ENCODE measurements at regions not wholly inside any gene's neighbourhood (a gene's known extent, or its start where the extent isn't known, plus 50 kb on each side); places are given as distances from the start of the nearest gene placed in this dataset.

- intact Hi-C loops (cut with micrococcal nuclease): no loop called here
- peaks cover 9% of the 10 kb centered on the region; the same call in 1 of the 2 replicates for H3K9me3 ChIP-seq (ENCODE audit: low read length)
- no peak overlapping the region for H2AFZ ChIP-seq (ENCODE audit: low read length)
- H3K27ac ChIP-seq (ENCODE audit: low read length): no peak overlapping the region
- DNase-seq (no peak), ATAC-seq (no peak)
- no peaks in the 10 kb centered on the region for H4K20me1 ChIP-seq (ENCODE audit: low read length)
- POLR2A ChIA-PET (ENCODE audit: unreplicated experiment): no interaction called here
- H3F3A ChIP-seq (ENCODE audit: low read length, unreplicated experiment): no peaks in the 10 kb centered on the region
- H3K4me2 ChIP-seq (ENCODE audit: low read length): no peak overlapping the region
- no peaks in the 10 kb centered on the region for H3K27me3 ChIP-seq (ENCODE audit: low read length)
- H3K79me2 ChIP-seq (ENCODE audit: low read length): no peaks in the 10 kb centered on the region
- BruUV-seq (replicated peaks): no TSS peak
- no peaks in the 10 kb centered on the region for H3K4me1 ChIP-seq (ENCODE audit: insufficient read depth, low read length)
- H3K9me2 ChIP-seq (replicated peaks; ENCODE audit: low read length): no peaks in the 10 kb centered on the region
- H3K36me3 ChIP-seq (ENCODE audit: low read depth, low read length): no peaks in the 10 kb centered on the region
- CTCF ChIA-PET: no interaction called here
- H3K4me3 ChIP-seq (ENCODE audit: low read length): no peak overlapping the region
- TF ChIP-seq CTCF (conservative IDR thresholded peaks at IDR 0.05; ENCODE audit: low read depth, low read length) (no peak), EZH2 (IDR thresholded peaks at IDR 0.05; ENCODE audit: low read length, unreplicated experiment) (no peak), EZH2phosphoT487 (IDR thresholded peaks at IDR 0.05; ENCODE audit: borderline replicate concordance, low read length) (no peak)
- no peak overlapping the region for H3K9ac ChIP-seq (ENCODE audit: low read length)
These were observed 522.8 kb upstream of the RAB6C start for GRCh38 chr2:129456691-129457090.

- H4K20me1 ChIP-seq (ENCODE audit: low read length): no peaks in the 10 kb centered on the region
- H2AFZ ChIP-seq (ENCODE audit: low read length): no peak overlapping the region
- H3K4me3 ChIP-seq (ENCODE audit: low read length): no peak overlapping the region
- H3K79me2 ChIP-seq (ENCODE audit: low read length): no peaks in the 10 kb centered on the region
- H3K27ac ChIP-seq (ENCODE audit: low read length): no peak overlapping the region
- H3K9me2 ChIP-seq (replicated peaks; ENCODE audit: low read length): no peaks in the 10 kb centered on the region
- peaks cover 9% of the 10 kb centered on the region; the same call in 1 of the 2 replicates for H3K9me3 ChIP-seq (ENCODE audit: low read length)
- DNase-seq: no peak
- ChIA-PET POLR2A (ENCODE audit: unreplicated experiment) (no interaction called here), CTCF (no interaction called here)
- no peaks in the 10 kb centered on the region for H3K4me1 ChIP-seq (ENCODE audit: insufficient read depth, low read length)
- TF ChIP-seq EZH2phosphoT487 (IDR thresholded peaks at IDR 0.05; ENCODE audit: borderline replicate concordance, low read length) (no peak), EZH2 (IDR thresholded peaks at IDR 0.05; ENCODE audit: low read length, unreplicated experiment) (no peak), CTCF (conservative IDR thresholded peaks at IDR 0.05; ENCODE audit: low read depth, low read length) (no peak)
- H3K9ac ChIP-seq (ENCODE audit: low read length): no peak overlapping the region
- H3K36me3 ChIP-seq (ENCODE audit: low read depth, low read length): no peaks in the 10 kb centered on the region
- no peaks in the 10 kb centered on the region for H3K27me3 ChIP-seq (ENCODE audit: low read length)
- ATAC-seq: no peak
- no peaks in the 10 kb centered on the region for H3F3A ChIP-seq (ENCODE audit: low read length, unreplicated experiment)
- no TSS peak for BruUV-seq (replicated peaks)
- intact Hi-C loops (cut with micrococcal nuclease): no loop called here
- H3K4me2 ChIP-seq (ENCODE audit: low read length): no peak overlapping the region
These were observed 522.1 kb upstream of the RAB6C start for GRCh38 chr2:129457277-129457818.

- H3K27ac ChIP-seq (ENCODE audit: low read length): no peak overlapping the region
- TF ChIP-seq EZH2phosphoT487 (IDR thresholded peaks at IDR 0.05; ENCODE audit: borderline replicate concordance, low read length) (no peak), EZH2 (IDR thresholded peaks at IDR 0.05; ENCODE audit: low read length, unreplicated experiment) (no peak), CTCF (conservative IDR thresholded peaks at IDR 0.05; ENCODE audit: low read depth, low read length) (no peak)
- H3K9ac ChIP-seq (ENCODE audit: low read length): no peak overlapping the region
- H2AFZ ChIP-seq (ENCODE audit: low read length): no peak overlapping the region
- no TSS peak for BruUV-seq (replicated peaks)
- H3K36me3 ChIP-seq (ENCODE audit: low read depth, low read length): no peaks in the 10 kb centered on the region
- POLR2A ChIA-PET (ENCODE audit: unreplicated experiment): no interaction called here
- H3K79me2 ChIP-seq (ENCODE audit: low read length): no peaks in the 10 kb centered on the region
- H3K4me1 ChIP-seq (ENCODE audit: insufficient read depth, low read length): no peaks in the 10 kb centered on the region
- no peak for ATAC-seq
- H3K9me3 ChIP-seq (ENCODE audit: low read length): peaks cover 6% of the 10 kb centered on the region; the same call in 1 of the 2 replicates
- H3K4me2 ChIP-seq (ENCODE audit: low read length): no peak overlapping the region
- no peak overlapping the region for H3K4me3 ChIP-seq (ENCODE audit: low read length)
- intact Hi-C loops (cut with micrococcal nuclease): no loop called here
- H3K9me2 ChIP-seq (replicated peaks; ENCODE audit: low read length): no peaks in the 10 kb centered on the region
- H3K27me3 ChIP-seq (ENCODE audit: low read length): no peaks in the 10 kb centered on the region
- no peaks in the 10 kb centered on the region for H4K20me1 ChIP-seq (ENCODE audit: low read length)
- H3F3A ChIP-seq (ENCODE audit: low read length, unreplicated experiment): no peaks in the 10 kb centered on the region
- DNase-seq: no peak
- CTCF ChIA-PET: no interaction called here
These were observed 521.5 kb upstream of the RAB6C start for GRCh38 chr2:129458006-129458405.
